ENCODE measurements at regions not wholly inside any gene's neighbourhood (a gene's known extent, or its start where the extent isn't known, plus 50 kb on each side); places are given as distances from the start of the nearest gene placed in this dataset.

- intact Hi-C loops (cut with micrococcal nuclease), result no loop called here
Observed at GRCh38 chr15:96887730-96888129, 557.2 kb downstream of the NR2F2 start.

DNA sequence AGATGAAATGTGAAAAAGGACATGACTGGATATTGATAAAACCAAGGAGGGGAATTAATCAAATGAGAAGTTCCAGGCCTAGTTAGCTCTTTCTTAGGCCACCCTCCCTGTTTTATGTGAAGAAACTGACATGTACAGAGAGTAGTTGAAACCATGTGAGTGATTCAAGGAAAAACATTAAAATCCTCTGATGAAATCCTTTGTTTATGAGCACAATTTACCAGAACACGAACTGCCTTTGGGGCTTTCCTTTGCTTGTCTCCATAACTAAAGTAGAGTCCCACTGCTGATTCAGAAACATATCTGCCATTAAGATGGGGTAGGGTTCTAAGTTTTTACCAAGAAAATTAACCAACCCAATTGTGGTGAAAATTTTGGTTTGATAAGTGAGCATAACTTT, 558.3 kb downstream of the NR2F2 start:
- intact Hi-C loops (cut with micrococcal nuclease), result no loop called here

DNA sequence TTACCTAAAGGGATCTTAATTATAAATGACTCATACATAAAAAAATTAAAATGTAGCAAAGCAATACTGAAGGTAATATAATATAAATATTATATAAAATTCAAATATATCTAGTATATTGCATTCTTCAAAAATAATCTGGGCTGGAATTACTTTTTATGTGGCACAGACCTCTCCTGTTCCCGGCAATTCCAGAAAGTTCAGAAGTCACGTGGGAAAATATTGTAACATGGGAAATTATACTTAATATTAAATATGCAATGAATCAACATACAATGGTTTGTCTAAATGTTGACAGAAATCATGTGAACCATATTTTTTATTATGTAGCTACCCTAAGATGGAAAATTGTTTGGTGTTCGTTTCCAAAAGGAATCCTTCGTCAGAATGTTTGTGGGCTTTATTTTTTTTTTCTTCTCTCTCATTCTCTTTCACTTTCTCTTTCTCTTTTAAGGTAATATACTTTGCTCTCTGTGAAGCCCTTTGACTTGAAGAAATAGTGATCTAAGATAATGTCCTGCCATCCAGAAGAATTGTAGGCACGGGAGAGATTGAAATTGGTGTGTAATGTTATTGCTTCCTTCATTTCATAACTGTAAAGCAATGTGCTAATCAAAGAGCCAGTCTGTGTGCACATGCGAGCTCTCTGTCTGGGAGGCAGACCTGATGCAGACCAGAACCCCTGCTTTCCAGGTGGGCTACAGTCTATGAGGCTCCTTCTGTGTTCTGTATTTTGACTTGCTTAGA, 559.4 kb downstream of the NR2F2 start:
- intact Hi-C loops (cut with micrococcal nuclease), result loop anchor here (10.0 kb wide), 1 partner anchor 535 kb away; no protein-coding TSS in a partner anchor

DNA sequence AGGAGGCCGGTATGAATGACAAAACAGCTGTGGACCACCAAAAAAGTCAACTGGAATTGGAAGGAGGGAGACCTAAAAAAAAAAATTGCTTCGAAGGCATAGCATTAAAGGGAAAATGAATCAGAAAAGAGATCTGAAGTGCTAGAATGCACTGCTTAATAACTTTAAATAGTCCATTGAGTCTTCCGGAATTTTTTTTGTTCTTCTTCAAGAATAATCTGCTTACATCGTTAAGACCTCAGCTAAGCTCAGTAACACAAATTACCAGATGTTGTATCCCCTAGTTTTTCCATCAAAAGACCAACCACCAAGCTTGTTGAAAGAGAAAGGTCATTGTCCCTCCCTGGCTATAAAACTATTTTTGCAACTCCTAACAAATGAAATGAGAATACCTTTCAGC, 560.5 kb downstream of the NR2F2 start:
- intact Hi-C loops (cut with micrococcal nuclease), result loop anchor here (10.0 kb wide), 1 partner anchor 536 kb away; no protein-coding TSS in a partner anchor

- intact Hi-C loops (cut with micrococcal nuclease), result loop anchor here (10.0 kb wide), 1 partner anchor 539 kb away; no protein-coding TSS in a partner anchor
Observed at GRCh38 chr15:96893159-96893906, 562.8 kb downstream of the NR2F2 start.

DNA sequence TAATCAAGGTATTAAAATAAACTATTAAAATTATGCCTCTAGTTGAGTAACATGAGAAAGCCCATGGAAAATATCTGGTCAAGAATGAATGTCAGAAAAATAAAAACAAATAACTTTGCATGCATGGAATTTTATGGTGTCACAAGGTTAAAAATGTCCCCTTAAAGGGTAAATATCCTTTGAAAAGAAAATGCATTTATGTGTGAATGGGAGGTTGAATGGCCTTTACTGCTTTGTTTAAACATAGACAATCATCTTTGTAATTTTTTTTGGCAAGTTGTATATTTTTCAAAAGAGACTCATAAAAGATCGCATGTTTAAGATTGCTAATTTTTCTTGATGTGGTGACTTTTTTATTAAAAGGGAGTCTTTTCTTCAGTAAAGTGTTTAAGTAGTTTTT, 564.2 kb downstream of the NR2F2 start:
- intact Hi-C loops (cut with micrococcal nuclease), result loop anchor here (10.0 kb wide), 1 partner anchor 540 kb away; no protein-coding TSS in a partner anchor

GRCh38 chr15:96896766-96897165, 566.3 kb downstream of the NR2F2 start:
- intact Hi-C loops (cut with micrococcal nuclease), result loop anchor here (10.0 kb wide), 1 partner anchor 542 kb away; no protein-coding TSS in a partner anchor

DNA sequence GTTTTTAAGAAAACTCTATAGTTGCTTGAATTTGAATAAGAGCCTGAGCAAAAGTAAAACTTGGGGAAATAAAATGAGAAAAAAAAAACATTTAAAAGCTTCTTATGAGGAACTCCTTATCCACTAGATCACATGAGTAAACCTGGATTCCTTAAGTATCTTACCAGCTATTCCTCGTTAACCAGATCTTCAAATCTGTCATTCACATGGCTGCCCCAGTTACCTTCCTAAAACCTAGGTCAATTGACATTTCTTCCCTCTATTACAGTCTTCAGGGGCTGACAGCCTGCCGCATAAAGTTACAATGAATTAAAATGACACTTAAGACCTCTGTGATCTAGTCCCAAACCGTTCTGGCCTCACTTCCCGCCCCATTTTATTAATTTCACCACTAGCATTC, 583.6 kb downstream of the NR2F2 start:
- intact Hi-C loops (cut with micrococcal nuclease), result no loop called here

DNA sequence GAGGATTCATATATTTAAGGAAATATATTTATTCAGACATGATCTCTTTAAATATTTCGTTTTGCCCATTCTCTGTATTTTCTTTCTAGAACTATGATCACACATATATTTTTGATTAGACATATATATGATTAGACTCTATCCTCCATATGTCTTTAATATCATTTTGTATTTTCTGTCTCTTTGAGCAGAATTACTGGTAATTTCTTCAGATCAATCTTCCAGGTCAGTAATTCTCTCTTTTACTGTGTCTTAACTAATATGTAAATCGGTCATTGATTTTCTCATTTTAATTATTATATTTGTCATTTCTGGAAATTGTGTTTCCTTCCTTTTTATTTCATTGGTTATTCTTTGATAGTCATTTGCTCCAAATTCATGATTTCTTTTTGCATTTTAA, 586.2 kb downstream of the NR2F2 start:
- intact Hi-C loops (cut with micrococcal nuclease), result no loop called here

GRCh38 chr15:96924570-96924969, 594.1 kb downstream of the NR2F2 start:
- intact Hi-C loops (cut with micrococcal nuclease), result no loop called here

GRCh38 chr15:96947296-96948229, 617.1 kb downstream of the NR2F2 start:
- intact Hi-C loops (cut with micrococcal nuclease), result no loop called here

DNA sequence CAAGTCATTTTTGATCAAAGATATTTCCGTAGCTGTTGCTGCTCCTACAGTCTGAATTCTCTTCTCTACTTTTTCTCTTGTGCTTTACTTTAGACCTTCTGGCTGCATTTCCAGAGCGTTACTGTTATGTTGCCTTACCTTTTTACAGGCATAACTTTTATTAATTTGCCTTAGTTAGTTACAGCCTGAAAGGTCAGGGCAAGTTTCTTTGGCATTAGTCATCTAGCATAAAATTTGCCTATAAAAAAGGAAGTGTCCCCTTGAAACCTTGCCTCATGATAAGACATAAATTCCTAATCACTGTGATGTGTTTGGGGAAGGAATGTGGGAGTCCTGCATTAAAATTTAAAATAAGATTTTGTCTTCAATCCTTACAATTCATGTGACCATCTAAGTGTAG, 618.5 kb downstream of the NR2F2 start:
- intact Hi-C loops (cut with micrococcal nuclease), result no loop called here

DNA sequence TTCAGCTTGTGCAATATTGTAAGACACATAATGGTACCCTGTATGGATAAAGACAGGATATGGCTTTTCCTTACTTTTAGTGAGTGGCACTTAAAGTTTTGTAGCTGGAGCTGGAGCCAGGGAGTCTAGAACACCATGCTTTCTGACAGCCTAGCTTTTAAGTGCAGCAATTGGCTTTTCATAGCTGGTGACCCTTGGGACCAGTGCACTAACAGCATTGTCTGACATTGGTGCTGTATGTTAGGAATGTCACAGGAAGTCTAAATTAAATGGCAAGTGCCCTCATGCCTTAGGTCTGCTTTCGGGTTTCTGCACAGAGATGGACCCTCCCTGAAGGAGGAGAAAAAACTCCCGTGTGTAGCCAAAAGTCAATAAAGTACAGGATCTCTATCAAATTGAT, 628.2 kb downstream of the NR2F2 start:
- intact Hi-C loops (cut with micrococcal nuclease), result no loop called here

- intact Hi-C loops (cut with micrococcal nuclease), result no loop called here
Observed at GRCh38 chr15:96959501-96959900, 629.0 kb downstream of the NR2F2 start.

DNA sequence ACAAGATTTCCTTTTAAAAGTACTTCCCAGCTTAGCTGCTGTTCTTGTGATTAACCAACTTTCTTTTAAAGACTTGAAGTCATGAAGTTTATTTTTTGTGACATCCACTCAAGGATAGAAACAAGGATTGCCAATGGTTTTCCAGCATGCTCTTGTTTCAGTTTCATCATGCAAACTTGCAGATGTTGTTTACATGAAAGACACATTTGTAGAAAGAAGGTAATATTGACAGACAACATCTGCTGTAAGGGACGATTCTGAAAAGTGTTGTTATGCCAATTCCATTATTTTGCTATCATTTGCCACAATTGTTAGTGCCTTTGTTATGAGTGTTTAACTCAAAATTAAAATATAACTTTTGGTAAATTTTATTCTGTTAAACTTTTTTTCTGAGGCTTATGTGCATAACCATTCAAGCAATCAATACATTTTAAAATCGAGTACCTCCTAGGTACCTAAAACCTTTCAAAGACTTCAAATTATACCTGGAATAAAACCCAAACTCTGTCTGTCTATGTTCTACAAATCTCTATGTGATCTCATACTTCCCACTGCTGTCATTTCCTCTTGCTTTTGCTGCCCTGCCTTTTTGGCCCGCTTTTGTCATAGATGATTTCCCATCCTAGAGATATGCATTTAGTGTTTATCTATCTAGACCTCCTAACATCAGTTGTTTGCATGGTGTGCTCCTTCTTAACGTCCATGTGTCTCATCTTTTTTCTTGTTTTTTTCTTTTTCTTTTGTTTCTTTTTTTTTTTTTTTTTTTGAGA, 630.4 kb downstream of the NR2F2 start:
- intact Hi-C loops (cut with micrococcal nuclease), result no loop called here

- intact Hi-C loops (cut with micrococcal nuclease), result no loop called here
Observed at GRCh38 chr15:96966554-96966953, 636.1 kb downstream of the NR2F2 start.

DNA sequence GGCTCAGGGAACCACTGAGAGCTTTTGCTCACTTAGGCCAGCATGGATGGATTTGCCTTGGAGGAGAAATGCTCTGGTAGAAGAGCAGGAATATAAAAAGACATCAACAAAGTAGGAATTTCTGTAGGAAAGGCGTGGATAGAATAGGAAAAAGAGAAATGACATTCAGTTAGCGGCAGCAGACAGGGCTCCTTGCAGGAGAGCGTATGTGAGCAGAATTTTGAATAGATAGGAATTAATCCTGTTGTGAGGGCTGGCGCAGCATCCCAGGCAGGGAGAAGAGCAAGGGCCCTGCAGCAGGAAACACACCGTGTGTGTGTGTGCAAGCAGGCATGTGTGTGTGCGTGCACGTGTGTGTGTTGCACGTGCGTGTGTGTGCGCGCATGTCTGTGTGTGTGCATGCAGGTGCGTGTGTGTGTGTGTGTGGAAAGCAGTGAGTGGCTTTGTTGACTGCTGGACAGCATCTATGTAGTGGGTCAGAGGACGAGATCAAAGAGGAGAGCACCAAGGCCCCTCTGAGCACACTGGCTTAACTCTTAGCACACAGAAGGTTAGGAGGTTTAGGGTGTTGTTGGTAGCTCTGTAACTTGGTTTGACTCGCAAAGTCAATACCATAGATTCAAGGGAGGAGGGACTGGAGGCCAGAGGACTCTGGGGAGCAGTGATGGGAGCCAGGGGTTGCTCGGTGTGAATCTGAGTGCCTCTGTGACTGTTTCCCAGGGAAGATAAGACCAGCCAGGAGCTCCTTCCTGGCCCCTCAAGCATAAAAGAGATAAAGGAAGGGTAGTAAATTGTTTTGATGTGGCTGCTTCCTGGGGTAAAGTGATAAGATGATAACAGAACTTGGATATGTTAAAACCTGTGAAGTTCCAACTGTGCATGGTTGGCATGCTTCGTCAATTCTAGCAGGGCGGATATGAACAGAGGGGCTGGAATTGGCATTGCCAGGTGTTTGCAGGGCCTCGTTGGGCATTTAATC, 639.5 kb downstream of the NR2F2 start:
- intact Hi-C loops (cut with micrococcal nuclease), result no loop called here

- intact Hi-C loops (cut with micrococcal nuclease), result no loop called here
Observed at GRCh38 chr15:96972201-96972600, 641.7 kb downstream of the NR2F2 start.

DNA sequence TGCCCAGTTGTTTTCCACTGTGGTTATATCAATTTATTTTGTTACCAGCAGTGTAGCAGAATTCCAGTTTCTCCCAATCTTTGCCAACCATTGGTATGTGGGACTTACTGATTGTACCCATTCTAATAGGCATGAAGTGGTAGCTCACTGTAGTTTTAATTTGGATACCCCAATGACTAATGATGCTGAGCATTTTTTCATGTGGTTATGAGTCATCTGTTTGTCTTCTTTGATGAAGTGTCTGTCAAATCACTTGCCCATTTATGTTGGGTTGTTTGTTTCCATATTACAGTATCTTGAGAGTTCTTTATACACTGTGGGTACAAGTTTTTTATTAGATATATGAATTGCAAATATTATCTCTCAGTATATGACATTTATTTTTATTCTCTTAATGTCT, 644.3 kb downstream of the NR2F2 start:
- intact Hi-C loops (cut with micrococcal nuclease), result no loop called here

- intact Hi-C loops (cut with micrococcal nuclease), result no loop called here
Observed at GRCh38 chr15:96977886-96978285, 647.4 kb downstream of the NR2F2 start.

All from T-helper 2 cell treated with Interferon-gamma antibody and Interleukin-4, amounts not matched to agents 100 ng/mL and 5 ng/mL, for 36 hours (primary cell).